Common myeloid progenitor, CD34-positive (primary cell): ENCODE measurements at regions not wholly inside any gene's neighbourhood (a gene's known extent, or its start where the extent isn't known, plus 50 kb on each side); places are given as distances from the start of the nearest gene placed in this dataset.
A peak's percentile ranks its signal among the peaks of the same experiment; 100 is the strongest.

Source experiments
- CTCF ChIA-PET: fragments of 350-600 bp; sonication (Branson Sonifier 250); formaldehyde crosslinking; loops from one replicate; lab custom pipeline; 2021; ENCODE audit warnings: antibody characterized with exemption; lab: Charles Lee
- POLR2A ChIA-PET: fragments of 350-600 bp; sonication (Branson Sonifier 250); formaldehyde crosslinking; loops from one replicate; lab custom pipeline; 2021; ENCODE audit warnings: antibody characterized with exemption; lab: Charles Lee
- DNase-seq, 3 donors: peaks; one replicate each; pipeline versions ENCODE4 v3.0.0 to v3.0.0-alpha.2; 2013
- H3K27ac ChIP-seq, 2 experiments: 1 replicate in 1 of 2; 2 replicates in 1 of 2; pipeline ENCODE4 v1.7.0; 2013; ENCODE audit warnings: inconsistent platforms in 2 of 2, low read length in 2 of 2, mild to moderate bottlenecking in 2 of 2, low read depth in 1 of 2, moderate library complexity in 1 of 2; ENCODE audit not compliant: severe bottlenecking in 2 of 2, insufficient read depth in 1 of 2, poor library complexity in 1 of 2
- H3K27me3 ChIP-seq, 5 experiments: replicated peaks in 2 of 5; 1 replicate in 3 of 5; 2 replicates in 2 of 5; pipeline versions ENCODE4 v1.6.1 to v1.7.0; 2013; ENCODE audit warnings: low read length in 4 of 5, mild to moderate bottlenecking in 2 of 5, moderate library complexity in 2 of 5, inconsistent platforms in 1 of 5; ENCODE audit not compliant: insufficient read depth in 5 of 5, control insufficient read depth in 4 of 5
- H3K36me3 ChIP-seq, 4 experiments: 1 replicate in 2 of 4; 2 replicates in 2 of 4; pipeline versions ENCODE4 v1.6.1 to v1.7.0; 2013; ENCODE audit warnings: low read length in 3 of 4, control low read depth in 1 of 4, mild to moderate bottlenecking in 1 of 4; ENCODE audit not compliant: control insufficient read depth in 4 of 4, insufficient read depth in 4 of 4
- H3K4me1 ChIP-seq, 4 experiments: 1 replicate in 3 of 4; 2 replicates in 1 of 4; pipeline versions ENCODE4 v1.6.1 to v1.7.1; 2013; ENCODE audit warnings: low read length in 3 of 4, mild to moderate bottlenecking in 3 of 4, control low read depth in 1 of 4, inconsistent platforms in 1 of 4, moderate library complexity in 1 of 4; ENCODE audit not compliant: control insufficient read depth in 4 of 4, insufficient read depth in 4 of 4; ENCODE audit errors: control extremely low read depth in 1 of 4
- H3K4me3 ChIP-seq, 7 experiments: 1 replicate in 4 of 7; 2 replicates in 3 of 7; pipeline versions ENCODE4 v1.5.1 to v1.7.0; 2013; ENCODE audit warnings: mild to moderate bottlenecking in 7 of 7, low read length in 6 of 7, moderate library complexity in 6 of 7, inconsistent platforms in 2 of 7, low read depth in 2 of 7, control low read depth in 1 of 7; ENCODE audit not compliant: insufficient read depth in 4 of 7, control insufficient read depth in 1 of 7; ENCODE audit errors: extremely low read depth in 1 of 7
- H3K9me3 ChIP-seq, 5 experiments: 1 replicate in 4 of 5; 2 replicates in 1 of 5; pipeline versions ENCODE4 v1.6.1 to v1.7.1; 2013; ENCODE audit warnings: low read length in 4 of 5, mild to moderate bottlenecking in 2 of 5, inconsistent platforms in 1 of 5, low read depth in 1 of 5, moderate library complexity in 1 of 5; ENCODE audit not compliant: control insufficient read depth in 4 of 5, insufficient read depth in 2 of 5; ENCODE audit errors: control extremely low read depth in 1 of 5
- WGBS: methylation state at CpG from one replicate; pipeline ENCODE4 v1.1.5; 2013; ENCODE audit not compliant: insufficient coverage; 5-methylcytosine and 5-hydroxymethylcytosine counted together

DNA sequence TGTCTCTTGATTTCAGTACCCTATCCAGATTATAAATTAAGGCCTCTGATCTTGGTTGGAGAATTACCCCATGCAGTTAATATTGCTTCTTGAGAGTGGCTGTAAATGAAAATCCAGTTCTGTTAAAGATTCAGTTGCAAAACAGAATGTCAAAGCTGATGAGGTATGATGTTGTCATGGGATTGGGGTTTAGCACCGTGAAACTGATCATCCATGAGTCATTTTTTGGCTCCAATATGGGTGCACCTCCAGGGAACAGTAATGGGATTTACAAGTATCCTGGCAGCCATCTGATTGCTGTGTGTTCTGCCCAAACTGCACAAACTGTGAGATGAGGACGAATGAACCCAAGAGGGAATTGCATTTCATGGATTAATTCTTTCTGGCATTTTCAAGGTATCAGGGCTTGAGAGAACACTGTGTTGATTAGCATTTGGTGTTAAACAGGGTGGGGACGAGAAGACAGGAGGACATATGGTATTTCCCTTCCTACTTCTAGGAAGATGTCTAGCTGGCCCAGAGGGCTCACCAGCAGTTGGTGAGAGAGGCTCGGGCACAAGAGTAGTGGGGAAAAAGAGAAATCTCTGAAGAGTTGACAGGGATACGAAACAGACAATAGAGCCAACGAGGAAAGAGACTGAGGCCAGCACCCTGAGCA, 214.7 kb downstream of the GAS1 start:
- H3K27me3 ChIP-seq: peaks cover 0 to 3% (median 0%) of the 10 kb centered on the region in 5 experiments
- H3K27ac ChIP-seq: no peak overlapping the region
- ChIA-PET POLR2A (no interaction called here), CTCF (no interaction called here)
- 98% methylated on average over 4 of the region's 6 CpGs for WGBS
- no peak for DNase-seq
- no peaks in the 10 kb centered on the region for H3K4me1 ChIP-seq
- no peaks in the 10 kb centered on the region for H3K9me3 ChIP-seq
- H3K36me3 ChIP-seq: no peaks in the 10 kb centered on the region
- no peak overlapping the region for H3K4me3 ChIP-seq

DNA sequence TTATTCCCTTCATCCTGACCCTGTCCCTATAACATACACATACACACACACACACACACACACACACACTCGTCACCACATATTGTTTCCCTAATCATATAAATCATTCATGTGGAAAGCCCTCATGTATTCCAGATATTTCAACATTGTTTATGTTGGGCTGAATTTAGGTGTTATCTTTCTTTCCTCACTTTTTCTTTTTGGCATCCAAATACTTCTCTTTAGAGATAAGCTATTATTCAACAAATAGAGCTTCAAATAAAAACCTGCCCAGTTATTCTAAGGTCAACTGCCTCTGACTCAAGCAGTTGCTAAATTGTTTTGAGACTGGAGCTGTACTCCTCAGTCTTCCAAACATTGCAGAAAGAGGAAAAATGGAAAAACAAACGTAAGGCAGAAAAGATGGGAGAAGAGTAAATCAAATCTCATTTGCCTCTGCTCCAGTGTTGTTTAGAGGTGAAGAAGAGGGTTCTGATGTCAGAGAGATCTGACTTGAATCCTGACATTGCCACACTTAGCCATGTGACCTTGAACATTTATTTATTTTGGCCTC, 215.7 kb downstream of the GAS1 start:
- Histone ChIP-seq H3K4me3 (no peak overlapping the region), H3K27me3 (peaks cover 0 to 3% (median 0%) of the 10 kb centered on the region in 5 experiments), H3K4me1 (no peaks in the 10 kb centered on the region), H3K36me3 (no peaks in the 10 kb centered on the region), H3K27ac (no peak overlapping the region), H3K9me3 (no peaks in the 10 kb centered on the region)
- CTCF ChIA-PET: interaction anchor here (0.7 kb wide), 1 partner anchor 243 kb away, joined by 3 read pairs; no protein-coding TSS in a partner anchor
- POLR2A ChIA-PET: no interaction called here
- no peak for DNase-seq
- WGBS: 100% methylated on average over 1 of the region's 2 CpGs

GRCh38 chr9:86730163-86730928, 217.0 kb downstream of the GAS1 start:
- H3K27ac ChIP-seq: no peak overlapping the region
- H3K9me3 ChIP-seq: no peaks in the 10 kb centered on the region
- no peaks in the 10 kb centered on the region for H3K36me3 ChIP-seq
- H3K4me3 ChIP-seq: no peak overlapping the region
- CTCF ChIA-PET: no interaction called here
- peaks cover 0 to 3% (median 0%) of the 10 kb centered on the region in 5 experiments for H3K27me3 ChIP-seq
- 63% methylated on average over 2 of the region's 6 CpGs for WGBS
- H3K4me1 ChIP-seq: no peaks in the 10 kb centered on the region
- POLR2A ChIA-PET: no interaction called here
- no peak for DNase-seq

DNA sequence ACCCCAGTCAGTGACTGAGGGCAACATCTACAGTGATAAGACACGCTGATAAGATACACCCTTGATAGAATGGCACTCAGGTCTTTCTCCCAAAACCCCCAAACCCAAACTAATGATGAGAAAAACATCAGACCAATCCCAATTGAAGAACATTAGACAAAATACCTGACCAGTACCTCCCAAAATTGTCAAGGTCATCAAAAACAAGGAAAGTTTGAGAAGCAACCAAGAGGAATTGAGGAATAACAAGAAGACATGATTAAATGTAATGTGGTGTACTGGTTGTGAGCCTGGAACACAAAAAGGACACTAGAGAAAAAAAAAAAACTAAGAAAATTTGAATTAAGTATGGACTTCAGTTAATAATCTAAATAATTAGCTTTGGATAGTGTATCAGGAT, 222.8 kb downstream of the GAS1 start:
- ChIA-PET POLR2A (no interaction called here), CTCF (no interaction called here)
- H3K27ac ChIP-seq: no peak overlapping the region
- H3K27me3 ChIP-seq: peaks cover 0 to 6% (median 0%) of the 10 kb centered on the region in 5 experiments
- no peaks in the 10 kb centered on the region for H3K36me3 ChIP-seq
- no peak for DNase-seq
- H3K4me1 ChIP-seq: peaks cover 0 to 2% (median 0%) of the 10 kb centered on the region in 4 experiments
- H3K4me3 ChIP-seq: no peak overlapping the region
- H3K9me3 ChIP-seq: no peaks in the 10 kb centered on the region
- WGBS: 100% methylated on average over 1 of the region's 1 CpG

DNA sequence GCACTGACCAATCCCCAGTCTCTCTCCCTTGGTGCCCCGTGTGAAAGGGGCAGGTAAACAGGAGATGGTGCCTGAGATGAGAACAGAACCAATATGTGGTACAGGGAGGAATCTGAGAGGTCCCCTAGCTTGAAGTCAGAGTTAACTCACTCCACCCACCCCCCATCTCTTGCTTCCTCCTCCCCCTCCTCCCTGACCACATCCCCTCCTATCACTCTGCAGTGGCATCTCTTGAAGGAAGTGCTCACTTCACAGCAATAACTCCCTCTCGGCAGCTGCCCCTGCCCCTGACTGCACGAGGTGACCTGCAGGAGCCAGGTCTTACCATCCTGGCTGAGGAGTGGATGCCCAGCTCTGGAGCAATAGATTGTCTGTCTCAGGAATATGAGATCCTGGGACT, 224.0 kb downstream of the GAS1 start:
- H3K27ac ChIP-seq: no peak overlapping the region
- CTCF ChIA-PET: no interaction called here
- peaks cover 0 to 2% (median 0%) of the 10 kb centered on the region in 4 experiments for H3K4me1 ChIP-seq
- peak; percentile 11 to 45 (median 18) for DNase-seq
- H3K4me3 ChIP-seq: no peak overlapping the region
- no peaks in the 10 kb centered on the region for H3K36me3 ChIP-seq
- WGBS: 0% methylated on average over 1 of the region's 3 CpGs
- peaks cover 0 to 6% (median 2%) of the 10 kb centered on the region in 5 experiments for H3K27me3 ChIP-seq
- POLR2A ChIA-PET: no interaction called here
- H3K9me3 ChIP-seq: no peaks in the 10 kb centered on the region

DNA sequence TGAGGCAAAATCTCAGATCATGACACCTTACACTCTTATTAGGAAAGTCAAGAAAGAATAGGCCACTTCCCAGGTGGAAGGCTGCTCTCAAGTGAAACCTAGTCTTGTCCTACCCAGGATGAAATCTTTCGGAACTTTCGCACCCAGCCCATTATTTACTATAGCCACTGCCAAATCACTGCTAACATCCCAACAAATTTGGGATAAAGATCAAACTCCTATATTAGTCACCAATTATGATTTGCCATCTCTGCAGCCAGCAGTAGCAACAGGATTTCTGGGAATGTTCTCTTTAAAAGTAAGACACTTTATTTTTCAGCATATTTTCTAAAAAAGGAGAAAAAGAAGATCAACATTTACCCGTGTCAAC, 224.6 kb downstream of the GAS1 start:
- Histone ChIP-seq H3K4me1 (peaks cover 0 to 2% (median 0%) of the 10 kb centered on the region in 4 experiments), H3K4me3 (no peak overlapping the region), H3K9me3 (no peaks in the 10 kb centered on the region), H3K27ac (no peak overlapping the region), H3K27me3 (peaks cover 0 to 6% (median 2%) of the 10 kb centered on the region in 5 experiments), H3K36me3 (no peaks in the 10 kb centered on the region)
- ChIA-PET POLR2A (no interaction called here), CTCF (no interaction called here)
- DNase-seq: no peak
- 100% methylated on average over 2 of the region's 3 CpGs for WGBS
